ENCODE measurements at regions not wholly inside any gene's neighbourhood (a gene's known extent, or its start where the extent isn't known, plus 50 kb on each side); places are given as distances from the start of the nearest gene placed in this dataset.
A peak's percentile ranks its signal among the peaks of the same experiment; 100 is the strongest.

- Histone ChIP-seq H3K27me3 (ENCODE audit: control insufficient read depth in 3 of 3, insufficient read depth in 3 of 3, low read length in 3 of 3) (no peaks in the 10 kb centered on the region), H3K9ac (ENCODE audit: low read depth in 1 of 3, low read length in 3 of 3) (no peak overlapping the region), H3K9me3 (ENCODE audit: control insufficient read depth in 3 of 3, low read length in 3 of 3) (no peaks in the 10 kb centered on the region), H3K4me1 (ENCODE audit: control insufficient read depth in 3 of 3, insufficient read depth in 3 of 3, low read length in 3 of 3) (no peaks in the 10 kb centered on the region), H3K4me3 (ENCODE audit: low read length in 3 of 3) (no peak overlapping the region), H3K27ac (ENCODE audit: low read depth, low read length) (peak overlapping the region; percentile 32), H3K36me3 (ENCODE audit: control insufficient read depth in 3 of 3, insufficient read depth in 3 of 3, low read length in 3 of 3) (no peaks in the 10 kb centered on the region)
Measured at GRCh38 chr9:99590840-99591239, 230.8 kb upstream of the NR4A3 start.

- no peaks in the 10 kb centered on the region for H3K27me3 ChIP-seq (ENCODE audit: control insufficient read depth in 3 of 3, insufficient read depth in 3 of 3, low read length in 3 of 3)
- H3K9ac ChIP-seq (ENCODE audit: low read depth in 1 of 3, low read length in 3 of 3) = no peak overlapping the region
- no peak overlapping the region for H3K27ac ChIP-seq (ENCODE audit: low read depth, low read length)
- H3K4me3 ChIP-seq (ENCODE audit: low read length in 3 of 3) = no peak overlapping the region
- H3K4me1 ChIP-seq (ENCODE audit: control insufficient read depth in 3 of 3, insufficient read depth in 3 of 3, low read length in 3 of 3) = no peaks in the 10 kb centered on the region
- no peaks in the 10 kb centered on the region for H3K36me3 ChIP-seq (ENCODE audit: control insufficient read depth in 3 of 3, insufficient read depth in 3 of 3, low read length in 3 of 3)
- no peaks in the 10 kb centered on the region for H3K9me3 ChIP-seq (ENCODE audit: control insufficient read depth in 3 of 3, low read length in 3 of 3)
Measured at GRCh38 chr9:99591770-99592169, 229.9 kb upstream of the NR4A3 start.

GRCh38 chr9:99592834-99593574, 228.7 kb upstream of the NR4A3 start:
- Histone ChIP-seq H3K9me3 (ENCODE audit: control insufficient read depth in 3 of 3, low read length in 3 of 3) (no peaks in the 10 kb centered on the region), H3K27ac (ENCODE audit: low read depth, low read length) (no peak overlapping the region), H3K4me3 (ENCODE audit: low read length in 3 of 3) (no peak overlapping the region), H3K36me3 (ENCODE audit: control insufficient read depth in 3 of 3, insufficient read depth in 3 of 3, low read length in 3 of 3) (no peaks in the 10 kb centered on the region), H3K27me3 (ENCODE audit: control insufficient read depth in 3 of 3, insufficient read depth in 3 of 3, low read length in 3 of 3) (no peaks in the 10 kb centered on the region), H3K9ac (ENCODE audit: low read depth in 1 of 3, low read length in 3 of 3) (no peak overlapping the region), H3K4me1 (ENCODE audit: control insufficient read depth in 3 of 3, insufficient read depth in 3 of 3, low read length in 3 of 3) (no peaks in the 10 kb centered on the region)

- H3K4me3 ChIP-seq (ENCODE audit: low read length in 3 of 3) = no peak overlapping the region
- H3K27me3 ChIP-seq (ENCODE audit: control insufficient read depth in 3 of 3, insufficient read depth in 3 of 3, low read length in 3 of 3) = no peaks in the 10 kb centered on the region
- H3K27ac ChIP-seq (ENCODE audit: low read depth, low read length) = no peak overlapping the region
- H3K9ac ChIP-seq (ENCODE audit: low read depth in 1 of 3, low read length in 3 of 3) = no peak overlapping the region
- H3K9me3 ChIP-seq (ENCODE audit: control insufficient read depth in 3 of 3, low read length in 3 of 3) = no peaks in the 10 kb centered on the region
- no peaks in the 10 kb centered on the region for H3K36me3 ChIP-seq (ENCODE audit: control insufficient read depth in 3 of 3, insufficient read depth in 3 of 3, low read length in 3 of 3)
- H3K4me1 ChIP-seq (ENCODE audit: control insufficient read depth in 3 of 3, insufficient read depth in 3 of 3, low read length in 3 of 3) = no peaks in the 10 kb centered on the region
Measured at GRCh38 chr9:99593610-99594009, 228.1 kb upstream of the NR4A3 start.

- H3K36me3 ChIP-seq (ENCODE audit: control insufficient read depth in 3 of 3, insufficient read depth in 3 of 3, low read length in 3 of 3) = no peaks in the 10 kb centered on the region
- H3K4me1 ChIP-seq (ENCODE audit: control insufficient read depth in 3 of 3, insufficient read depth in 3 of 3, low read length in 3 of 3) = no peaks in the 10 kb centered on the region
- H3K9ac ChIP-seq (ENCODE audit: low read depth in 1 of 3, low read length in 3 of 3) = no peak overlapping the region
- no peak overlapping the region for H3K4me3 ChIP-seq (ENCODE audit: low read length in 3 of 3)
- H3K27me3 ChIP-seq (ENCODE audit: control insufficient read depth in 3 of 3, insufficient read depth in 3 of 3, low read length in 3 of 3) = no peaks in the 10 kb centered on the region
- H3K9me3 ChIP-seq (ENCODE audit: control insufficient read depth in 3 of 3, low read length in 3 of 3) = no peaks in the 10 kb centered on the region
- H3K27ac ChIP-seq (ENCODE audit: low read depth, low read length) = no peak overlapping the region
Measured at GRCh38 chr9:99594056-99594780, 227.5 kb upstream of the NR4A3 start.

GRCh38 chr9:99595796-99596195, 225.9 kb upstream of the NR4A3 start:
- H3K9me3 ChIP-seq (ENCODE audit: control insufficient read depth in 3 of 3, low read length in 3 of 3) = no peaks in the 10 kb centered on the region
- no peaks in the 10 kb centered on the region for H3K4me1 ChIP-seq (ENCODE audit: control insufficient read depth in 3 of 3, insufficient read depth in 3 of 3, low read length in 3 of 3)
- H3K36me3 ChIP-seq (ENCODE audit: control insufficient read depth in 3 of 3, insufficient read depth in 3 of 3, low read length in 3 of 3) = no peaks in the 10 kb centered on the region
- H3K4me3 ChIP-seq (ENCODE audit: low read length in 3 of 3) = no peak overlapping the region
- H3K27me3 ChIP-seq (ENCODE audit: control insufficient read depth in 3 of 3, insufficient read depth in 3 of 3, low read length in 3 of 3) = no peaks in the 10 kb centered on the region
- no peak overlapping the region for H3K27ac ChIP-seq (ENCODE audit: low read depth, low read length)
- H3K9ac ChIP-seq (ENCODE audit: low read depth in 1 of 3, low read length in 3 of 3) = no peak overlapping the region

GRCh38 chr9:99601571-99602111, 220.0 kb upstream of the NR4A3 start:
- Histone ChIP-seq H3K27ac (ENCODE audit: low read depth, low read length) (no peak overlapping the region), H3K9ac (ENCODE audit: low read depth in 1 of 3, low read length in 3 of 3) (no peak overlapping the region), H3K4me3 (ENCODE audit: low read length in 3 of 3) (no peak overlapping the region), H3K4me1 (ENCODE audit: control insufficient read depth in 3 of 3, insufficient read depth in 3 of 3, low read length in 3 of 3) (no peaks in the 10 kb centered on the region), H3K9me3 (ENCODE audit: control insufficient read depth in 3 of 3, low read length in 3 of 3) (no peaks in the 10 kb centered on the region), H3K27me3 (ENCODE audit: control insufficient read depth in 3 of 3, insufficient read depth in 3 of 3, low read length in 3 of 3) (no peaks in the 10 kb centered on the region), H3K36me3 (ENCODE audit: control insufficient read depth in 3 of 3, insufficient read depth in 3 of 3, low read length in 3 of 3) (no peaks in the 10 kb centered on the region)

GRCh38 chr9:99602854-99603253, 218.8 kb upstream of the NR4A3 start:
- no peak overlapping the region for H3K9ac ChIP-seq (ENCODE audit: low read depth in 1 of 3, low read length in 3 of 3)
- H3K4me1 ChIP-seq (ENCODE audit: control insufficient read depth in 3 of 3, insufficient read depth in 3 of 3, low read length in 3 of 3) = no peaks in the 10 kb centered on the region
- H3K27me3 ChIP-seq (ENCODE audit: control insufficient read depth in 3 of 3, insufficient read depth in 3 of 3, low read length in 3 of 3) = no peaks in the 10 kb centered on the region
- H3K36me3 ChIP-seq (ENCODE audit: control insufficient read depth in 3 of 3, insufficient read depth in 3 of 3, low read length in 3 of 3) = no peaks in the 10 kb centered on the region
- no peaks in the 10 kb centered on the region for H3K9me3 ChIP-seq (ENCODE audit: control insufficient read depth in 3 of 3, low read length in 3 of 3)
- no peak overlapping the region for H3K27ac ChIP-seq (ENCODE audit: low read depth, low read length)
- H3K4me3 ChIP-seq (ENCODE audit: low read length in 3 of 3) = no peak overlapping the region

- Histone ChIP-seq H3K36me3 (ENCODE audit: control insufficient read depth in 3 of 3, insufficient read depth in 3 of 3, low read length in 3 of 3) (no peaks in the 10 kb centered on the region), H3K27ac (ENCODE audit: low read depth, low read length) (no peak overlapping the region), H3K4me3 (ENCODE audit: low read length in 3 of 3) (no peak overlapping the region), H3K4me1 (ENCODE audit: control insufficient read depth in 3 of 3, insufficient read depth in 3 of 3, low read length in 3 of 3) (no peaks in the 10 kb centered on the region), H3K9me3 (ENCODE audit: control insufficient read depth in 3 of 3, low read length in 3 of 3) (no peaks in the 10 kb centered on the region), H3K27me3 (ENCODE audit: control insufficient read depth in 3 of 3, insufficient read depth in 3 of 3, low read length in 3 of 3) (no peaks in the 10 kb centered on the region), H3K9ac (ENCODE audit: low read depth in 1 of 3, low read length in 3 of 3) (no peak overlapping the region)
Measured at GRCh38 chr9:99605016-99605743, 216.5 kb upstream of the NR4A3 start.

GRCh38 chr9:99606296-99606695, 215.4 kb upstream of the NR4A3 start:
- Histone ChIP-seq H3K9me3 (ENCODE audit: control insufficient read depth in 3 of 3, low read length in 3 of 3) (no peaks in the 10 kb centered on the region), H3K9ac (ENCODE audit: low read depth in 1 of 3, low read length in 3 of 3) (no peak overlapping the region), H3K27me3 (ENCODE audit: control insufficient read depth in 3 of 3, insufficient read depth in 3 of 3, low read length in 3 of 3) (no peaks in the 10 kb centered on the region), H3K4me1 (ENCODE audit: control insufficient read depth in 3 of 3, insufficient read depth in 3 of 3, low read length in 3 of 3) (no peaks in the 10 kb centered on the region), H3K27ac (ENCODE audit: low read depth, low read length) (no peak overlapping the region), H3K4me3 (ENCODE audit: low read length in 3 of 3) (no peak overlapping the region), H3K36me3 (ENCODE audit: control insufficient read depth in 3 of 3, insufficient read depth in 3 of 3, low read length in 3 of 3) (no peaks in the 10 kb centered on the region)

Data from skeletal muscle tissue (tissue), 3 donors.